Mesendoderm (in vitro differentiated cells): ENCODE measurements at regions not wholly inside any gene's neighbourhood (a gene's known extent, or its start where the extent isn't known, plus 50 kb on each side); places are given as distances from the start of the nearest gene placed in this dataset.
"Not testable (repeated sequence)": the region's sequence is repeated elsewhere in the genome, so short reads cannot be mapped to it uniquely, and the experiment has no call there.

Source experiments
- DNase-seq: peaks from one replicate; pipeline ENCODE4 v3.0.0; 2013
- H2AK5ac ChIP-seq: 2 replicates; pipeline ENCODE4 v1.6.1; 2013; ENCODE audit warnings: low read length, inconsistent platforms
- H2BK120ac ChIP-seq: 2 replicates; pipeline ENCODE4 v1.6.1; 2013; ENCODE audit warnings: low read depth, mild to moderate bottlenecking, low read length, moderate library complexity, mixed read lengths
- H2BK15ac ChIP-seq: replicated peaks from 2 replicates; pipeline ENCODE4 v1.6.1; 2013; ENCODE audit warnings: low read depth, mild to moderate bottlenecking, moderate library complexity
- H2BK5ac ChIP-seq: 2 replicates; pipeline ENCODE4 v1.6.1; 2013; ENCODE audit warnings: low read length, inconsistent platforms
- H3K18ac ChIP-seq: 2 replicates; pipeline ENCODE4 v1.6.1; 2013; ENCODE audit warnings: mild to moderate bottlenecking, low read length, mixed read lengths
- H3K23ac ChIP-seq: one replicate; pipeline ENCODE4 v1.6.1; 2013; ENCODE audit warnings: low read length
- H3K27ac ChIP-seq: 2 replicates; pipeline ENCODE4 v1.5.1; 2013; ENCODE audit warnings: low read depth, mild to moderate bottlenecking, inconsistent platforms, low read length, moderate library complexity
- H3K27me3 ChIP-seq: 2 replicates; pipeline ENCODE4 v1.6.1; 2013; ENCODE audit warnings: low read length, control low read depth, mild to moderate bottlenecking, inconsistent platforms; ENCODE audit not compliant: insufficient read depth, poor library complexity
- H3K36me3 ChIP-seq: 2 replicates; pipeline ENCODE4 v1.6.1; 2013; ENCODE audit warnings: low read length, inconsistent platforms; ENCODE audit not compliant: control insufficient read depth, insufficient read depth
- H3K4ac ChIP-seq: one replicate; pipeline ENCODE4 v1.6.1; 2013; ENCODE audit warnings: low read depth, mild to moderate bottlenecking, low read length, moderate library complexity
- H3K4me1 ChIP-seq: 2 replicates; pipeline ENCODE4 v1.6.1; 2013; ENCODE audit warnings: low read depth, low read length, inconsistent platforms; ENCODE audit not compliant: control insufficient read depth
- H3K4me2 ChIP-seq: 2 replicates; pipeline ENCODE4 v1.6.1; 2013; ENCODE audit warnings: low read length
- H3K4me3 ChIP-seq: 2 replicates; pipeline ENCODE4 v1.5.1; 2013; ENCODE audit warnings: mild to moderate bottlenecking, low read length
- H3K56ac ChIP-seq: one replicate; pipeline ENCODE4 v1.6.1; 2013; ENCODE audit warnings: low read length
- H3K79me1 ChIP-seq: 2 replicates; pipeline ENCODE4 v1.6.1; 2013; ENCODE audit warnings: low read length, inconsistent platforms
- H3K79me2 ChIP-seq: 2 replicates; pipeline ENCODE4 v1.6.1; 2013; ENCODE audit warnings: mild to moderate bottlenecking, low read length; ENCODE audit not compliant: control insufficient read depth, insufficient read depth
- H3K9ac ChIP-seq: 2 replicates; pipeline ENCODE4 v1.6.1; 2013; ENCODE audit warnings: low read length, inconsistent platforms
- H4K5ac ChIP-seq: one replicate; pipeline ENCODE4 v1.6.1; 2013; ENCODE audit warnings: low read length
- H4K8ac ChIP-seq: one replicate; pipeline ENCODE4 v1.6.1; 2013; ENCODE audit warnings: low read depth, mild to moderate bottlenecking, control low read depth, low read length, moderate library complexity
- WGBS: extraction: QIAGEN DNeasy Blood & Tissue Kit; methylation state at CpG from one replicate; pipeline ENCODE4 v1.1.7; 2013; ENCODE audit warnings: low lambda C conversion rate, missing lambda C conversion rate; ENCODE audit not compliant: insufficient coverage; ENCODE audit errors: extremely low coverage; 5-methylcytosine and 5-hydroxymethylcytosine counted together

DNA sequence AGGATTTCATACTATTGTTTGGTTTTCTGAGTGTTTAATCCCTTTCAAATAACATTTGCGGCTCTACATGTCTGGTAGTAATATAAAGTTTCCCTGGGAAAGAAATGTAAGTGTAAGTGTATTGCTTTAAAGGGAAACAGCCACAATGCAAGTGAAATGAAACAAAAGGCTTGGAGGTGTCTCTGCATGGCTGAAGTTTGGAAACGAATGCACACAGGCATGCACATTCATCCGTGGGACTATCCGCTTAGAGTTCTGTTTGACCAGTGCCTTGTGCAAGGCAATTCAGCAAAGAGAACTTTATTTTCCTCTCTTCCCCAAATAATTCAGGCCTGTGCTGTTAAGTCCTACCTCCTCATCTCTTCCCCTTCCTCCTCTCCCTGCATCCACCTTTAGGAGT is 56.1 kb upstream of the MRTFB start:
- no peak for DNase-seq
- WGBS: no CpG with 5 or more reads among the region's 4 CpGs
- no peak overlapping the region for H3K9ac ChIP-seq
- no peak overlapping the region for H3K4me2 ChIP-seq
- H3K27me3 ChIP-seq: no peaks in the 10 kb centered on the region
- H2BK15ac ChIP-seq: no peak overlapping the region
- H3K56ac ChIP-seq: no peak overlapping the region
- no peaks in the 10 kb centered on the region for H3K36me3 ChIP-seq
- no peaks in the 10 kb centered on the region for H3K79me2 ChIP-seq
- H3K79me1 ChIP-seq: no peaks in the 10 kb centered on the region
- no peak overlapping the region for H3K27ac ChIP-seq
- H3K4me1 ChIP-seq: peaks cover 4% of the 10 kb centered on the region
- no peak overlapping the region for H4K5ac ChIP-seq
- no peak overlapping the region for H3K4ac ChIP-seq
- H3K18ac ChIP-seq: no peak overlapping the region
- no peak overlapping the region for H4K8ac ChIP-seq
- H2AK5ac ChIP-seq: no peak overlapping the region
- no peak overlapping the region for H3K4me3 ChIP-seq
- no peak overlapping the region for H2BK5ac ChIP-seq
- H2BK120ac ChIP-seq: no peak overlapping the region
- no peak overlapping the region for H3K23ac ChIP-seq

DNA sequence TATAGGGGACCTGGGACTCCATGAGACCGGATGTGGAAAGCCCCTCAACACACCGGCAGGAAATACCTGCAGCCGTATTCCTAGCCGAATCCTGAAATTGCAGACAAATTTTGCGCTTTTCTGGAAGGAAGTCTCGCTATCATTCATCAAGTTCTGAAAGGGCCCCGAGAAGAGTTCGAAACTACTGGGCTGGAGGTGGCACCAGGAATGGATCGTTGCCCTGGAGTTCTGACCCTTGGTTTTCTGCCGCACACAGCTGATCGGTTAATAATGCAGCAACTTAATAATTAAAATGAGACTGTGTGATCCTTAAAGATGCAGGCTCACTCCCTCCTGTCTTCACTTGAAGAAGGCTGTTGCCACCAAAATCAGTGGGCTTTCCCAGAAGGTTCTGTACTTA is 55.7 kb upstream of the MRTFB start:
- Histone ChIP-seq H3K4me2 (no peak overlapping the region), H3K4me3 (no peak overlapping the region), H3K9ac (no peak overlapping the region), H3K56ac (no peak overlapping the region), H3K36me3 (no peaks in the 10 kb centered on the region), H4K5ac (no peak overlapping the region), H3K18ac (no peak overlapping the region), H4K8ac (no peak overlapping the region), H3K79me2 (no peaks in the 10 kb centered on the region), H3K79me1 (no peaks in the 10 kb centered on the region), H3K4me1 (peaks cover 4% of the 10 kb centered on the region), H2AK5ac (no peak overlapping the region), H2BK15ac (no peak overlapping the region), H3K4ac (no peak overlapping the region), H2BK120ac (no peak overlapping the region), H3K23ac (no peak overlapping the region), H3K27ac (no peak overlapping the region), H3K27me3 (no peaks in the 10 kb centered on the region), H2BK5ac (no peak overlapping the region)
- DNase-seq: no peak
- no CpG with 5 or more reads among the region's 11 CpGs for WGBS

DNA sequence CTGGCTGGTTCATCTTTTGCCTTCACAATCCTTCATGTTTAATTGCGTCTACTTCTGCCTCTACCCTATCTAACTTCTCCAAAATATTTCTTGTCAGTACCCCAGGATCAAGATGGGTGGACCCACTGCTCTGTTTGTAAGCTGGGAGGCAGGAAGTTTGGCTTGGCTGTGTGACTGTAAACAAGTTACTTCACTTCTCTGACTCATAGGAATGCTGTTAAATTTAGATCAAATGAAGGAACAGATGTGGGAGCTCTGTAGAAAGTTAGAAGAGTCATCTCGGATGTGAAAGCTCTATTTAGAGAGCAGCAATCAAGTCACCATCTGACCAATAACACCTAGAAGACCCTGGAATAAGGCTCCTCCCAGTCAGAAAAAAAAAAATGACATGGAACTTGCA is 55.2 kb upstream of the MRTFB start:
- Histone ChIP-seq H3K56ac (no peak overlapping the region), H4K8ac (no peak overlapping the region), H3K4me2 (no peak overlapping the region), H3K27me3 (no peaks in the 10 kb centered on the region), H3K36me3 (no peaks in the 10 kb centered on the region), H3K18ac (no peak overlapping the region), H3K4me3 (no peak overlapping the region), H2BK15ac (no peak overlapping the region), H3K27ac (no peak overlapping the region), H4K5ac (no peak overlapping the region), H2AK5ac (no peak overlapping the region), H3K4ac (no peak overlapping the region), H2BK120ac (no peak overlapping the region), H3K79me1 (no peaks in the 10 kb centered on the region), H3K4me1 (peaks cover 4% of the 10 kb centered on the region), H3K23ac (no peak overlapping the region), H2BK5ac (no peak overlapping the region), H3K79me2 (no peaks in the 10 kb centered on the region), H3K9ac (no peak overlapping the region)
- WGBS: no CpG with 5 or more reads among the region's 2 CpGs
- peak; percentile 55 for DNase-seq

GRCh38 chr16:14016362-14016761 is 54.8 kb upstream of the MRTFB start:
- not testable (repeated sequence) for H2BK120ac ChIP-seq, DNase-seq, H4K8ac ChIP-seq, H3K79me1 ChIP-seq, H2BK5ac ChIP-seq, H3K18ac ChIP-seq, H3K4me2 ChIP-seq, H3K4me3 ChIP-seq, H3K36me3 ChIP-seq, H3K79me2 ChIP-seq, H4K5ac ChIP-seq, H3K27me3 ChIP-seq, H3K4me1 ChIP-seq, H3K9ac ChIP-seq, H3K56ac ChIP-seq, H2BK15ac ChIP-seq, H3K23ac ChIP-seq, H2AK5ac ChIP-seq, H3K27ac ChIP-seq, H3K4ac ChIP-seq
- WGBS: no CpG with 5 or more reads among the region's 15 CpGs

DNA sequence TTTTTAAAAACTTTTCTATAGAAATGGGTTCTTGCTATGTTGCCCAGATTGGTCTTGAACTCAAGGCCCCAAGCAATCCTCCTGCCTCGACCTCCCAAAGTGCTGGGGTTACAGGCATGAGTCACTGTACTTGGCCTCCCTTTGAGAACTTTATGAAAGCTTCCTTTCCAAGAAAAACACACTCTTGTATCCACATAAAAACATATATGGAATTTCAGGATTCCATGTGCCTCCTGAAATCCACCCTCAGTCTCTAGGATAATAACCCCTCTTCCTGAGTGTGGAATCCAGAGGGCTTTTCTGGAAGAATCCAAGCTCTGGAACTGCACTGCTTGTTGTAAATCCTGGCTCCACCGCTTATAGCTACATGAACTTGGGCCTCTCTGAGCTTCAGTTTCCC is 53.2 kb upstream of the MRTFB start:
- H3K4ac ChIP-seq: no peak overlapping the region
- no peak overlapping the region for H2AK5ac ChIP-seq
- no peak overlapping the region for H2BK5ac ChIP-seq
- no peak overlapping the region for H3K56ac ChIP-seq
- H3K18ac ChIP-seq: no peak overlapping the region
- no peak overlapping the region for H4K5ac ChIP-seq
- no peaks in the 10 kb centered on the region for H3K79me2 ChIP-seq
- H3K36me3 ChIP-seq: no peaks in the 10 kb centered on the region
- H2BK120ac ChIP-seq: no peak overlapping the region
- H2BK15ac ChIP-seq: no peak overlapping the region
- H3K23ac ChIP-seq: no peak overlapping the region
- H3K4me1 ChIP-seq: peaks cover 4% of the 10 kb centered on the region
- H3K4me2 ChIP-seq: no peak overlapping the region
- no peaks in the 10 kb centered on the region for H3K27me3 ChIP-seq
- no peak for DNase-seq
- H3K79me1 ChIP-seq: no peaks in the 10 kb centered on the region
- no CpG with 5 or more reads among the region's 2 CpGs for WGBS
- no peak overlapping the region for H3K27ac ChIP-seq
- no peak overlapping the region for H3K4me3 ChIP-seq
- no peak overlapping the region for H3K9ac ChIP-seq
- H4K8ac ChIP-seq: no peak overlapping the region

- Histone ChIP-seq H2AK5ac (no peak overlapping the region), H3K4me1 (peaks cover 2% of the 10 kb centered on the region), H4K5ac (no peak overlapping the region), H2BK120ac (no peak overlapping the region), H3K23ac (no peak overlapping the region), H2BK5ac (no peak overlapping the region), H2BK15ac (no peak overlapping the region), H3K56ac (no peak overlapping the region), H4K8ac (no peak overlapping the region), H3K4me2 (no peak overlapping the region), H3K4ac (no peak overlapping the region), H3K27me3 (no peaks in the 10 kb centered on the region), H3K79me2 (no peaks in the 10 kb centered on the region), H3K27ac (no peak overlapping the region), H3K4me3 (no peak overlapping the region), H3K79me1 (no peaks in the 10 kb centered on the region), H3K18ac (no peak overlapping the region), H3K36me3 (no peaks in the 10 kb centered on the region), H3K9ac (no peak overlapping the region)
- WGBS: no CpG with 5 or more reads among the region's 4 CpGs
- DNase-seq: peak; percentile 51
Measured at GRCh38 chr16:14018851-14019250, 52.3 kb upstream of the MRTFB start.
